ENCODE measurements at regions not wholly inside any gene's neighbourhood (a gene's known extent, or its start where the extent isn't known, plus 50 kb on each side); places are given as distances from the start of the nearest gene placed in this dataset.

GRCh38 chr2:212845941-212846340 lies 305.5 kb downstream of the IKZF2 start:
- no peaks in the 10 kb centered on the region for H3K9me3 ChIP-seq (ENCODE audit: control insufficient read depth, insufficient read depth, low read length)
- peak; percentile 27 for DNase-seq (ENCODE audit: low read depth, low spot score)
- H3K4me3 ChIP-seq (ENCODE audit: low read depth, low read length): no peak overlapping the region
- ChIA-PET POLR2A (no interaction called here), CTCF (interaction anchor here (0.8 to 2.5 kb wide), 2 partner anchors 46 to 69 kb away, joined by 3 to 7 read pairs; no protein-coding TSS in a partner anchor)
- no peaks in the 10 kb centered on the region for H3K27me3 ChIP-seq (ENCODE audit: control insufficient read depth, insufficient read depth, low read length)
- H3K27ac ChIP-seq (ENCODE audit: low read depth, low read length): peak overlapping the region; percentile 22
- no peak for TF ChIP-seq CTCF (IDR thresholded peaks at IDR 0.05; ENCODE audit: low read depth, low read length)

GRCh38 chr2:212843409-212844199 lies 305.0 kb upstream of the ERBB4 start:
- no peak for TF ChIP-seq CTCF (IDR thresholded peaks at IDR 0.05; ENCODE audit: low read depth, low read length)
- Histone ChIP-seq H3K4me3 (ENCODE audit: low read depth, low read length) (no peak overlapping the region), H3K27ac (ENCODE audit: low read depth, low read length) (peak overlapping the region; percentile 55), H3K27me3 (ENCODE audit: control insufficient read depth, insufficient read depth, low read length) (no peaks in the 10 kb centered on the region), H3K9me3 (ENCODE audit: control insufficient read depth, insufficient read depth, low read length) (no peaks in the 10 kb centered on the region)
- CTCF ChIA-PET: interaction anchor here (0.5 to 1.0 kb wide), 2 partner anchors 67 to 290 kb away, joined by 3 to 4 read pairs; no protein-coding TSS in a partner anchor
- DNase-seq (ENCODE audit: low read depth, low spot score): peak; percentile 44
- POLR2A ChIA-PET: no interaction called here

GRCh38 chr2:212842544-212843185 lies 304.1 kb upstream of the ERBB4 start:
- DNase-seq (ENCODE audit: low read depth, low spot score): peak; percentile 53
- peak overlapping the region; percentile 55 for H3K27ac ChIP-seq (ENCODE audit: low read depth, low read length)
- POLR2A ChIA-PET: no interaction called here
- no peak overlapping the region for H3K4me3 ChIP-seq (ENCODE audit: low read depth, low read length)
- no peak for TF ChIP-seq CTCF (IDR thresholded peaks at IDR 0.05; ENCODE audit: low read depth, low read length)
- H3K27me3 ChIP-seq (ENCODE audit: control insufficient read depth, insufficient read depth, low read length): no peaks in the 10 kb centered on the region
- no peaks in the 10 kb centered on the region for H3K9me3 ChIP-seq (ENCODE audit: control insufficient read depth, insufficient read depth, low read length)
- CTCF ChIA-PET: interaction anchor here (1.0 kb wide), 1 partner anchor 66 kb away, joined by 4 read pairs; no protein-coding TSS in a partner anchor

GRCh38 chr2:212841460-212841859 lies 302.9 kb upstream of the ERBB4 start:
- DNase-seq (ENCODE audit: low read depth, low spot score): no peak
- no peaks in the 10 kb centered on the region for H3K27me3 ChIP-seq (ENCODE audit: control insufficient read depth, insufficient read depth, low read length)
- no peaks in the 10 kb centered on the region for H3K9me3 ChIP-seq (ENCODE audit: control insufficient read depth, insufficient read depth, low read length)
- no peak for TF ChIP-seq CTCF (IDR thresholded peaks at IDR 0.05; ENCODE audit: low read depth, low read length)
- H3K27ac ChIP-seq (ENCODE audit: low read depth, low read length): no peak overlapping the region
- POLR2A ChIA-PET: no interaction called here
- CTCF ChIA-PET: interaction anchor here (1.3 kb wide), 1 partner anchor 155 kb away, joined by 5 read pairs; no protein-coding TSS in a partner anchor
- H3K4me3 ChIP-seq (ENCODE audit: low read depth, low read length): no peak overlapping the region
